HUES48 (cell line): ENCODE measurements at regions not wholly inside any gene's neighbourhood (a gene's known extent, or its start where the extent isn't known, plus 50 kb on each side); places are given as distances from the start of the nearest gene placed in this dataset.
A peak's percentile ranks its signal among the peaks of the same experiment; 100 is the strongest.

Source experiments
- H3K27ac ChIP-seq: one replicate; pipeline ENCODE4 v1.7.0; 2013; ENCODE audit warnings: low read depth, low read length, inconsistent platforms
- H3K27me3 ChIP-seq: 2 replicates; pipeline ENCODE4 v1.6.1; 2013; ENCODE audit warnings: mild to moderate bottlenecking, low read length; ENCODE audit not compliant: control insufficient read depth, insufficient read depth
- H3K36me3 ChIP-seq: 2 replicates; pipeline ENCODE4 v1.6.1; 2013; ENCODE audit warnings: low read length; ENCODE audit not compliant: control insufficient read depth, insufficient read depth
- H3K4me1 ChIP-seq: 2 replicates; pipeline ENCODE4 v1.6.1; 2013; ENCODE audit warnings: mild to moderate bottlenecking, low read length; ENCODE audit not compliant: control insufficient read depth, insufficient read depth
- H3K4me3 ChIP-seq: 2 replicates; pipeline ENCODE4 v1.5.1; 2013; ENCODE audit warnings: mild to moderate bottlenecking, low read depth, low read length
- H3K9ac ChIP-seq: 2 replicates; pipeline ENCODE4 v1.6.1; 2013; ENCODE audit warnings: mild to moderate bottlenecking, low read depth, low read length, moderate library complexity
- H3K9me3 ChIP-seq: 2 replicates; pipeline ENCODE4 v1.6.1; 2013; ENCODE audit warnings: low read length; ENCODE audit not compliant: control insufficient read depth, insufficient read depth

DNA sequence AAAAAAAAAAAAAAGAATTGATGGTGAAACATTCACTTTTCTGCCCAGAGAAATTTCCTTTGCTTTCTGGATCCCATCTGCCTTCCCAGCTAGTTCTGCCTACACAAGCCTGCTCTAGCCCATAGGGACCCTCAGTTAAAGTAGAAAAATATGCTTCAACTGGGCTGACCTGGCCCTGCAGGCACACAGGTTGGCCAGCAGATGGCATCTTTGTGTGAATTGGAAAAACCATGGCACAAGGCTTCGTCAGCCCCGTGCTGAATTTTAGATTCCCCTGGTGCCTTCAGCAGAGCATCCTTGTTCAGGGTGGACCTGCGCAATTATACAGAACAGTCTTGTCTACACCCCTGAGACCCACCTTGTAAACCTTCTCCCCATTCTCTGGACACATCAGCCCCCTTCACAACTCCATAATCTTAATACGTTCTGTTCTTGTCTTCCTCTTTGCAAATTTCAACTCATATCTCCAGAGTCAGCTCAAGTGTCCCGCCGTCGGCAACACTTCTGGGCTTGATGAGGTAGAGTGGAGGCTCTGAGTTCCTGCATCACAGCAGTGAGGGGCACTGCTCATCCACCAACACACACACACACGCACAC, 114.5 kb downstream of the INSIG2 start:
- Histone ChIP-seq H3K4me1 (no peaks in the 10 kb centered on the region), H3K4me3 (no peak overlapping the region), H3K9ac (no peak overlapping the region), H3K27ac (no peak overlapping the region), H3K9me3 (no peaks in the 10 kb centered on the region), H3K36me3 (no peaks in the 10 kb centered on the region), H3K27me3 (no peaks in the 10 kb centered on the region)

DNA sequence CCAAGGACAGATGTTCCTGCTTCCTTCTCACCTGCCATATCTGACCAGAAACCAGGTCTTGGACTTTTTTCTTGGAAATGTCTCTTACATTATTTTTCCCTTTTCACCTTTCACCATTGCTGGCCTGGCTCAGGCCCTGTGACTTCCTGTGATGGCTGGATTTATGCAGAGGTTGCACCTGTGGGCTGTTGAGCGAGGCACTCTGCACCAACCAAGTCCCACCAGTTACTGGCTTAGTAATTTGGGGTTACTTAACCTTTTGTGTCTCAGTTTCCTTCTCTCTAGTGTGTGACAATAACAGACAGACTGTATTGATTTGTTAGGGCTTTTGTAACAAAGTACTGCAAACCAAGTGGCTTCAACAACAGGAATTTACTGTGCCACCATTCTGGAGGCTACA, 110.0 kb downstream of the INSIG2 start:
- H3K4me1 ChIP-seq = no peaks in the 10 kb centered on the region
- no peak overlapping the region for H3K27ac ChIP-seq
- no peak overlapping the region for H3K4me3 ChIP-seq
- no peaks in the 10 kb centered on the region for H3K36me3 ChIP-seq
- no peaks in the 10 kb centered on the region for H3K27me3 ChIP-seq
- H3K9me3 ChIP-seq = no peaks in the 10 kb centered on the region
- H3K9ac ChIP-seq = no peak overlapping the region

DNA sequence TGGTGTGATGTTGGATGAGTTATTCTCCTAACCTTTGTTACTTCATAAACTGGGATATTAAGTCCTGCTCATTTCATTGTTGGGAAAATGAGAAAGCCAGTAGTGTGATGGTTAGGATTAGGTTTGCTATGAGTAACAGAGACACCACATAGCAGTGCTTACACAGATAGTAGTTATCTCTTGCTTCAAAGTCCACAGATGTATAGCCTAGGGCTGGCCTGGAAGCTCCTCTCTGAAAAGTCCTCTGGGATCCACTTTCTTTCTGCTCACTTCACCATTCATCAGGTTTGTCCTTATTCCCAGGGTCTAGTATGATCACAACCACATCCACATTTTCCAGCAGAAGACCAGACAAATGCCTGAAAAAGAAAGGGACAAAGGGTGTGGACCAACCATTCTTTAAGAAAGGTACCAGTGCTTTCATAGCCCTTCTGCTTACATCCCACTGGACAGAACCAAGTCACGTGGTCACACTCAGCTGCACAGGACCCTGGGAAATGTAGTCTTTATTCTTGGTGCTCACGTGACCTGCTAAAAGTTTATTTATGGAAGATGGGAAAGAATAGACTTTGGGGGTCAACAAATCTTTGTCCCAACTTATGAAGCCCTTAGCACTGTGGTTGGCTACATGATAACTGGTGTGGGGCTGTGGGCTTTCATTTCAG, 108.9 kb downstream of the INSIG2 start:
- Histone ChIP-seq H3K4me1 (no peaks in the 10 kb centered on the region), H3K27ac (no peak overlapping the region), H3K36me3 (no peaks in the 10 kb centered on the region), H3K27me3 (no peaks in the 10 kb centered on the region), H3K4me3 (no peak overlapping the region), H3K9ac (no peak overlapping the region), H3K9me3 (no peaks in the 10 kb centered on the region)

DNA sequence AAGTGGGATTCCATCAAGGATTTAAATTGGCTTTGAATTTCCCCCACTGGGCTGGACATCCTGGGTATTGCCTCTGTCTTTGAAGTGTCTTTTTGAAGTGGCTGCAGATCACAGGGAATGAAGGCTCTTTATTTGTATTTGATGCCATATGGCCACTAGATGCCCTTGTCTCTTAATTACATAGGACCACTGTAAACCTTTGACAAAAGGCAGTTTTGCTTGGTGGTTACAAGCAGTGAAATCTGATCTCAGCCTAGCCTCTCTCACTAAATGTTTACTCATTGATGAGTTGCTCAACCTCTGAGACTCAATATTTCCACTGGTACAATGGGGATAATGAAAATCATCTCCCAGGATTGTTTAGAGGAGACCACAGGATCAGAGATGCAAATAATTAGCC, 102.2 kb downstream of the INSIG2 start:
- H3K9ac ChIP-seq = no peak overlapping the region
- H3K9me3 ChIP-seq = no peaks in the 10 kb centered on the region
- H3K4me1 ChIP-seq = peaks cover 10% of the 10 kb centered on the region
- peaks cover 4% of the 10 kb centered on the region; the same call in 1 of the 2 replicates for H3K27me3 ChIP-seq
- H3K27ac ChIP-seq = no peak overlapping the region
- no peak overlapping the region for H3K4me3 ChIP-seq
- no peaks in the 10 kb centered on the region for H3K36me3 ChIP-seq

DNA sequence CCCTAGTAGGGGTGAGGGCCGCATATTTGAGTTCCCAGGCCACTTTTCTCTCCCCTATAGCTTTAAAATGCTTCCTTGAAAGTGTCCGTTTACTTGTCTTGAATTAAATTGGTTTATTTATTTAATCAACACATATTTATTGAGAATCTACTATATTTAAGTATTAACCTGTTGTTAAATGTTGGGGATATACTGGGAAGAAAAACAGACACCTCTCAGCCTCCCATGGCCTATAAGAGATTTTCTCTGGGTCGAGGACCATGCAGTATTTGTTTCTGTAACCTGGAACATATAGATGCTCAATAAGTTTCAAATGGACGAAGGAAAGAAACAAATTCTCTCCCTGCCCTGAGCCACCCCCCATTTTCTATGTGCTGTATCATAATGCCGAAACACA, 98.6 kb downstream of the INSIG2 start:
- no peaks in the 10 kb centered on the region for H3K36me3 ChIP-seq
- peak overlapping the region; percentile 81 for H3K27ac ChIP-seq
- H3K4me3 ChIP-seq = peak overlapping the region; percentile 74
- peaks cover 4% of the 10 kb centered on the region; the same call in 1 of the 2 replicates for H3K27me3 ChIP-seq
- peaks cover 15% of the 10 kb centered on the region for H3K4me1 ChIP-seq
- no peaks in the 10 kb centered on the region for H3K9me3 ChIP-seq
- H3K9ac ChIP-seq = peak overlapping the region; percentile 85

DNA sequence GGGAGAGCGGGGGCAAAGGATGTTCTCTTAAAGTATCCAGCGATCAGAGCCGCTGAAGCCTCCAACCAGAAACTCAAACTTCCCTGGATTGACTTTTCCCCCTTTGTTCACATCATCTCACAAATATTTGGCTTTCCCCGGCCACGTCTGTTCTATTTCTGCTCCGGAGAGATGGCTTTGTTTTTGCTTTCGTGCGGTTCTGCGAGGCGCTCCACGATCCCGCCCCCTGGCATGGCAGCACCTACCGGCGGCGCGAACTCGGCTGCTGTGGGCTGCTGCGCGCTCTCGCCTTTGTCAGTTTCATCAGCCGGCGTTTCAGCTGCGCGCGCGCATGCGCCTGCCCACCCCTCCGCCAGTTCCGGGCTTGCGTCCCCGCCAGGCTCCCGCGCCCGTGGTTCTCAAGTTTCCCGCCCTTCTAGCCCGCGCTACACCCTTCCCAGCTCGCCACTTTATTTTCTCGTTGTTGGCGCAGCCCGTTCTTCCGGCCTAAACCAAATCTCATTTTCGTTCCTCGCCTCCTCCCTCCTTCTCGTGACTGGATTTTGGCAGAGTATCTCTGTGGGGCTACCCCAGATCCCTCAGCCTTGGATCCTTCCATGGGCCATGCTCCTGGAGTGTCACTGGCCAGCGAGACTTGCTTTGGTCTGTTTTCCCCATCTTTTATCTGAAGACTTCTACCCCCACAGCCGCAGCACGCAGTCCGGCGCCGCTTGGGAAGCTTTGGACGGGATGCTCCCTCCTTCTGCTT, 98.0 kb downstream of the INSIG2 start:
- H3K27me3 ChIP-seq = peaks cover 4% of the 10 kb centered on the region; the same call in 1 of the 2 replicates
- H3K9me3 ChIP-seq = no peaks in the 10 kb centered on the region
- H3K27ac ChIP-seq = peak overlapping the region; percentile 81
- H3K9ac ChIP-seq = peak overlapping the region; percentile 85
- peaks cover 15% of the 10 kb centered on the region for H3K4me1 ChIP-seq
- peak overlapping the region; percentile 74 for H3K4me3 ChIP-seq
- no peaks in the 10 kb centered on the region for H3K36me3 ChIP-seq

DNA sequence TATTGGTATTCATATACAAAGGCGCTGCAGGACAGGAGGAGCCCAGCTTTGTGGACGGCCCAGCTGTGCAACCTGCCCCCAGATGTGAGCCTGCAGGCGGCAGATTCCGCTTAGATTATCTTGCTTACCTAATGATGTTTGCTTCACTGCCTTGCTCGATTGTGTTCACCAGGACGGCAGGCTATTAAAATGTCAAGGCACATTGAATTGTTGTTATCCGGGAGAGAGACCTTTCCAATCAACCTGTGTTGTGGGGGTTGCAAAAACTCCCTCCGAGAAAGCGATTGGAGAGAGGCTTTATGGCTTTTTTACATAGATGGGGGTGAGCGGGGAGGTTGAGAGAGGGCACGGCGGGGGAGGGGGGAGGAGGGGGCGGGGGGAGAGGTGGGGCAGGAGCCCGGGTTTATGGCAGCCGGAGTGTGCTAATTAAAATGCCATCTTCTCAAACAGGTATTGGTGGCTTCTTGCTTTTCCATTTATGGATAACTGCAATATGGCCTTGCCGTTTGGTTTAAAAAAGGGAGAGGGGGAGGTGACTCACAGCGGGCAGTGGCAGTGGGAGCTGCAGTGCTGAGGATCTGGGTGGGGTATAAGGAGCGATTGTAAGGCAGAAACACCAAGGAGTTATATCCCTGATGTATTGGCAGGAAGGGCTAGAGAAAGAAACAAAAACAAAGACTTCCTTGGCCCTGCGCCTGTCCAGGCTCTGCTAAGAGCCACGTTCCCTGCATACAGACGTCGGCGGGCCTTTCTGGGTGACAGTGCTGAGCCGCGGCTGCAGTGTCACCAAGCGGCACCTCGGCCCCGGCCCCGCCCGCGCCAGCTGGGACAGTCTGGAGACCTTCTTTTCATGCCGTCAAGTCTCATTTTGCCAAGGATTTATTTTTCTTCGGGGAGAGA, 97.2 kb downstream of the INSIG2 start:
- peak overlapping the region; percentile 74 for H3K4me3 ChIP-seq
- H3K27me3 ChIP-seq = peaks cover 4% of the 10 kb centered on the region; the same call in 1 of the 2 replicates
- H3K36me3 ChIP-seq = no peaks in the 10 kb centered on the region
- H3K9me3 ChIP-seq = no peaks in the 10 kb centered on the region
- H3K9ac ChIP-seq = peak overlapping the region; percentile 85
- peaks cover 11% of the 10 kb centered on the region for H3K4me1 ChIP-seq
- H3K27ac ChIP-seq = peak overlapping the region; percentile 81

DNA sequence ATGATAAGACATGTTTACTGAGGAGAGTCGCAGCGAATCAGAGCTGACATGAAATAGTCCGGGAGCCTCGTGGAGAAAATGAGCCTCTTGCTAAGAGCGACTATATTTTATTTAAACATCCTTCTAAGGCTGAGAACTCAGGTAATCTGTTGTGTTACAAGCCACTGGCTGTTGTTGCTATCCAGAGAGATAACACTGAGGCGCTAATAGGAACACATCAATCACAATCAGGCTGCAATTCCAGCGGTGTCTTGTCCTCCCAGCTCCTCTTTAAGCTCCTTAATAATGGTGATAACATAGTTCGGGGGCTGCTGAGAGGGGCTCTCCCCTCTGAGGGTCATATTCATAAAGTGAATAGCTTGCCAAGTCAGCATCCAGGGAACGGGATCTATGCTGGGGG, 95.1 kb downstream of the INSIG2 start:
- no peak overlapping the region for H3K27ac ChIP-seq
- H3K9ac ChIP-seq = no peak overlapping the region
- no peaks in the 10 kb centered on the region for H3K9me3 ChIP-seq
- H3K4me3 ChIP-seq = no peak overlapping the region
- H3K4me1 ChIP-seq = peaks cover 9% of the 10 kb centered on the region; the same call in 1 of the 2 replicates
- H3K36me3 ChIP-seq = no peaks in the 10 kb centered on the region
- peaks cover 4% of the 10 kb centered on the region; the same call in 1 of the 2 replicates for H3K27me3 ChIP-seq

DNA sequence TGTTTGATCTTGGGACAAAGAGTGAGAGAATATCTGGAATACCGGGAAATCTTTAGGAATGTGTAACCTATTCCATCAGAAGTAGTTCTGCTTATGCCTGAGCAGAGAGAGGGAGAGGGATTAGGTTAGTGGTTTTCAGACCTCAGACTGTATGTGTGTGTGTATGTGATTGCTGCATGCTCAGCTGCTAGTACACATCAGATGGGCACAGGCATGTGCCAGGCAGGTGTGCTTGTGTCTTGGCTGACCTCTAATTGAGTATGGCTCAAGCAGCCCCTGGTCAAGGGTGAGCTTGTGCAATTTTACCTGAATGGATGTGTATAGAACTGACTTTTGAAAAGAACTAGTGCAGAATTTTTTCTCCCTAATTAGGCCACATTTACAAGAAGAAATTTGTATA, 91.2 kb downstream of the INSIG2 start:
- Histone ChIP-seq H3K4me3 (no peak overlapping the region), H3K27me3 (no peaks in the 10 kb centered on the region), H3K36me3 (no peaks in the 10 kb centered on the region), H3K27ac (no peak overlapping the region), H3K9ac (no peak overlapping the region), H3K4me1 (no peaks in the 10 kb centered on the region), H3K9me3 (no peaks in the 10 kb centered on the region)

DNA sequence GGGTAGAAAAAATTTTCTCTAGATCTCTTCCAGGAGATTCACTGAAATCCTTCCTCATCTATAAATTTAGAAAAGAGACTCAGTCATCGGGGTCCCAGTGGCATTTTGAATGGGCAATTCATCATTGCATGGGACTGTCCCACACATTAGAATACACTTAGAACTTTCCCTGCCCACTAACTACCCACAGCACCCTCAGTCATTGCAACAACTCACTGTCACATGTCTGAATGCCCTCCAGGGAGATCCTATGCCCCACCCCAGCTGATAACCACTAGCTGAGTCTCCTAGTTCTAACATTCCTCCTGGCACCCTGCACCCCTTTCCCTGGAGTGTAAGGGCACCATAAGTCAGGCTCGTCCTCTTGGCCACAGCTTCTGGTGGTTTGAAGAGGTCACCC, 89.6 kb downstream of the INSIG2 start:
- no peaks in the 10 kb centered on the region for H3K27me3 ChIP-seq
- H3K36me3 ChIP-seq = no peaks in the 10 kb centered on the region
- H3K9me3 ChIP-seq = no peaks in the 10 kb centered on the region
- no peak overlapping the region for H3K27ac ChIP-seq
- H3K4me3 ChIP-seq = no peak overlapping the region
- H3K4me1 ChIP-seq = no peaks in the 10 kb centered on the region
- no peak overlapping the region for H3K9ac ChIP-seq
